Testis (tissue), 2 donors: ENCODE measurements at regions not wholly inside any gene's neighbourhood (a gene's known extent, or its start where the extent isn't known, plus 50 kb on each side); places are given as distances from the start of the nearest gene placed in this dataset.

ENCODE experiments used
- DNase-seq: peaks from one replicate; pipeline ENCODE4 v3.0.0-alpha.2; 2019
- H3K27ac ChIP-seq, 2 donors: fragments of 200-600 bp; sonication (generic); one replicate each; pipeline ENCODE4 v1.5.1; 2019
- H3K27me3 ChIP-seq: fragments of 200-600 bp; sonication (generic); one replicate; pipeline ENCODE4 v1.5.1; 2019
- H3K36me3 ChIP-seq: fragments of 200-600 bp; sonication (generic); one replicate; pipeline ENCODE4 v1.5.1; 2017; ENCODE audit warnings: low read depth; ENCODE audit errors: missing control alignments
- H3K4me1 ChIP-seq: fragments of 200-600 bp; sonication (generic); one replicate; pipeline ENCODE4 v1.5.1; 2019
- H3K4me3 ChIP-seq, 2 donors: fragments of 200-600 bp; sonication (generic); one replicate each; pipeline ENCODE4 v1.5.1; 2017 to 2019
- H3K9me3 ChIP-seq: fragments of 200-600 bp; sonication (generic); one replicate; pipeline ENCODE4 v1.5.1; 2017
- CTCF ChIP-seq, 3 experiments: fragments of 450-650 bp in 2 of 3; fragments of 200-600 bp in 1 of 3; sonication (generic) in 1 of 3; IDR thresholded peaks; one replicate each; pipeline ENCODE4 v1.5.1; 2016 to 2019; ENCODE audit warnings: antibody characterized with exemption in 3 of 3, mild to moderate bottlenecking in 2 of 3, moderate library complexity in 1 of 3
- POLR2A ChIP-seq: fragments of 450-650 bp; IDR thresholded peaks from one replicate; pipeline ENCODE4 v1.6.1; 2017; ENCODE audit warnings: antibody characterized with exemption, mild to moderate bottlenecking, moderate library complexity
- WGBS, 2 donors: methylation state at CpG; one replicate each; pipeline ENCODE4 v1.1.5; 2018; 5-methylcytosine and 5-hydroxymethylcytosine counted together
- intact Hi-C: fragments of 100-400 bp; cut with DNase I; formaldehyde crosslinking; loops from one replicate; pipeline ENCODE4 v1.15.1; 2023; ENCODE audit warnings: low total_unique reads

GRCh38 chr14:97719931-97720330 lies 922.7 kb downstream of the VRK1 start:
- WGBS, 2 donors: 63 to 68% methylated on average over 2 of the region's 2 CpGs
- intact Hi-C loops: no loop called here
- no peak overlapping the region for H3K27ac ChIP-seq
- no peaks in the 10 kb centered on the region for H3K9me3 ChIP-seq
- H3K36me3 ChIP-seq: no peaks in the 10 kb centered on the region
- no peaks in the 10 kb centered on the region for H3K27me3 ChIP-seq
- TF ChIP-seq POLR2A: no peak
- TF ChIP-seq CTCF (IDR thresholded peaks at IDR 0.05): no peak
- no peak overlapping the region for H3K4me3 ChIP-seq
- no peaks in the 10 kb centered on the region for H3K4me1 ChIP-seq
- no peak for DNase-seq

GRCh38 chr14:97723351-97723750 lies 926.2 kb downstream of the VRK1 start:
- Histone ChIP-seq H3K4me1 (no peaks in the 10 kb centered on the region), H3K36me3 (no peaks in the 10 kb centered on the region), H3K27ac (no peak overlapping the region), H3K4me3 (no peak overlapping the region), H3K9me3 (no peaks in the 10 kb centered on the region), H3K27me3 (no peaks in the 10 kb centered on the region)
- intact Hi-C loops: no loop called here
- TF ChIP-seq CTCF (IDR thresholded peaks at IDR 0.05): no peak
- TF ChIP-seq POLR2A: no peak
- no peak for DNase-seq
- WGBS, 2 donors: 63 to 71% methylated on average over 6 of the region's 6 CpGs

- no peak overlapping the region for H3K4me3 ChIP-seq
- no peaks in the 10 kb centered on the region for H3K4me1 ChIP-seq
- WGBS, 2 donors: 66 to 68% methylated on average over 7 of the region's 7 CpGs
- no peaks in the 10 kb centered on the region for H3K27me3 ChIP-seq
- intact Hi-C loops: no loop called here
- no peaks in the 10 kb centered on the region for H3K36me3 ChIP-seq
- no peak for DNase-seq
- TF ChIP-seq CTCF (IDR thresholded peaks at IDR 0.05): no peak
- no peak for TF ChIP-seq POLR2A
- no peak overlapping the region for H3K27ac ChIP-seq
- no peaks in the 10 kb centered on the region for H3K9me3 ChIP-seq
Observed at GRCh38 chr14:97723819-97724218, 926.6 kb downstream of the VRK1 start.

- Histone ChIP-seq H3K27ac (no peak overlapping the region), H3K4me1 (no peaks in the 10 kb centered on the region), H3K4me3 (no peak overlapping the region), H3K9me3 (no peaks in the 10 kb centered on the region), H3K27me3 (no peaks in the 10 kb centered on the region), H3K36me3 (no peaks in the 10 kb centered on the region)
- no peak for DNase-seq
- WGBS, 2 donors: 42 to 55% methylated on average over 9 of the region's 9 CpGs
- TF ChIP-seq CTCF (IDR thresholded peaks at IDR 0.05): no peak
- intact Hi-C loops: no loop called here
Observed at GRCh38 chr14:97724265-97724731, 927.1 kb downstream of the VRK1 start.

- Histone ChIP-seq H3K36me3 (no peaks in the 10 kb centered on the region), H3K4me3 (no peak overlapping the region), H3K27ac (no peak overlapping the region), H3K27me3 (no peaks in the 10 kb centered on the region), H3K9me3 (no peaks in the 10 kb centered on the region), H3K4me1 (no peaks in the 10 kb centered on the region)
- no peak for DNase-seq
- TF ChIP-seq CTCF (IDR thresholded peaks at IDR 0.05) (no peak), POLR2A (no peak)
- 63 to 82% methylated on average over 3 of the region's 3 CpGs for WGBS, 2 donors
- intact Hi-C loops: no loop called here
Observed at GRCh38 chr14:97726676-97727075, 929.5 kb downstream of the VRK1 start.
